ENCODE measurements at regions not wholly inside any gene's neighbourhood (a gene's known extent, or its start where the extent isn't known, plus 50 kb on each side); places are given as distances from the start of the nearest gene placed in this dataset.
"Not testable (repeated sequence)": the region's sequence is repeated elsewhere in the genome, so short reads cannot be mapped to it uniquely, and the experiment has no call there.

- DNase-seq (ENCODE audit: low read depth), result no peak
These were observed 122.1 kb downstream of the ARL4C start for GRCh38 chr2:234374736-234375135.

GRCh38 chr2:234374150-234374508, 122.8 kb downstream of the ARL4C start:
- no peak for DNase-seq (ENCODE audit: low read depth)

- DNase-seq (ENCODE audit: low read depth), result no peak
These were observed 123.3 kb downstream of the ARL4C start for GRCh38 chr2:234373481-234374149.

GRCh38 chr2:234373060-234373459, 123.8 kb downstream of the ARL4C start:
- DNase-seq (ENCODE audit: low read depth), result no peak

- DNase-seq (ENCODE audit: low read depth), result no peak
These were observed 124.4 kb downstream of the ARL4C start for GRCh38 chr2:234372506-234372905.

GRCh38 chr2:234368861-234369261, 128.0 kb downstream of the ARL4C start:
- DNase-seq (ENCODE audit: low read depth), result peak; percentile 16

DNA sequence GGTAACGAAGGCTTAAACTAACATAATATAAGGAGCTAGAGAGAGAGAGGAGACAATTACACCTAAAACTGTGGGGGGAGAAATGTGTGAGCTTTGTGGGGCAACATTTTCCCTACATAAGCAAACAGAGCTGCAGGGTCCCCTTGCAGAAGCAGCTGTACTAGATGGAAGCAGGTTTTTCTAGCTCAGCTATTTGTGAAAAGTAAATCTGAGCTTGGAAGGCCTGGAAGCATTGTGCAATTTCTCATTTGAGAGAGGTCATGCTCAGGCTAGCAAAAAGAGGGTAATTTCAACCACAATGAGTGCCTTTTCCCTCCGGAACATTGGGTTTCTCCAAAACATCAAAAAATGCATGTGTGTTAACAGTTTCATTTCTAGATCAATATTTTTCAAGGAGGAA, 130.0 kb downstream of the ARL4C start:
- DNase-seq (ENCODE audit: low read depth), result no peak

DNA sequence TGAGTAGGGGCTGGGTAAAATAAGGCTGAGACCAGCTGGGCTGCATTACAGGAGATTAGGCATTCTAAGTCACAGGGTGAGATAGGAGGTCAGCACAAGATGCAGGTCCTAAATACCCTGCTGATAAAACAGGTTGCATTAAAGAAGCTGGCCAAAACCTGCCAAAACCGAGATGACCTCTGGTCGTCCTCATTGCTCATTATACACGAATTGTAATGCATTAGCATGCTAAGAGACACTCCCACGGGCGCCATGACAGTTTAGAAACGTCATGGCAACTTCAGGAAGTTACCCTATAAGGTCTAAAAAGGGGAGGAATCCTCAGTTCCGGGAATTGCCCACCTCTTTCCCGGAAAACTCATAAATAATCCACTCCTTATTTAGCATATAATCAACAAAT, 132.2 kb downstream of the ARL4C start:
- no peak for DNase-seq (ENCODE audit: low read depth)

DNA sequence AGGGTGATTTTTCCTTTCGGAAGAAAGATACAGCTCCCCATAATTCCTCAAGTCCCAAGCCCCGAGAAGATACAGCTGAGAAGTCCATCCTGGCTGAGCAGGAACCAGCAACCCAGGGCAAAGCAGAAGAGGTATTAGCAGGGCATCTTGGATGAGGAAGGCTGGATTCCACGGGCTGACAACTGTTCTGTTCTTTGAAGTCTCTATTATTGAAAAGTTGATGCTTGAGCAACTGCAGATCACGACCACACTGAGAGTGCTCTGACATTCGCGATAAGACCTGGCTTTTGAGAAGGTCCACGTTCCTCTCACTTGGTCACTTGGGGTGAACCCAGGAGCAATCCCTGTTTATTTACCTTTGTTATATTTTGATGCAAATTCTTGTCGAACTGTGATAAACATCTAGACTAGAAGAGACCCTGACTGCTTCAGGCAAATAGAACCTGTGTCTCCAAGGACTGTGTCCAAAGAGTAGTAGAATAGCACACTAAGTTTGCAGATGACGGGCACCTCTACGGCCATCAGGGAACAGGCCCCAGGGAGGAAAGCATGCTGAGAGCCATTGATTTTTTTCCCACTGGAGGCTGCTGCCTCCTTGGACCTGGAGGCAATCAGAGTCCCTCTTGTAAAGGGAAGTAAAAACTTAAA, 133.1 kb downstream of the ARL4C start:
- no peak for DNase-seq (ENCODE audit: low read depth)

DNA sequence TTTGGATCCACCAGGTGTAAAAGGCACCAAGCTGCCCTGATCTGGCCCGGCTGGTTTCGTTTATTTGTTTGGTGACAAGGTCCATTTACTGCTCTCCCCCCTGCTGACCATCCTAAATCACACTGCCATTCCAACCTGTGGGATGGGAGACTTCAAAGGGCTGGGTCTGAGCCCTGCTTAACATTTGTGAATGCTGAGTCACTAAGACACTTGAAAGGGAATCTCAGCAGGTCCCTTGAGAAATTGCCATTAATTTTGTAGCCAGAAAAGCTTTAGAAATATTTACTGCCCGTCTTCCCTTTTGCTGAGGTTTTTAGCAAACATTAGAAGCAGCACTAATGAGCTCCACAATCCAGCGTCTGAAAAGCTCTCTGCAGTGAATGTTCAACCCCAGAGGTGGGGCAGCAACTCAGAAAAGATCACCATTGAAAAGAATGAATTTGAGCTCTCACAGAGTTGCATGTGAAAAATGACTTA, 133.8 kb downstream of the ARL4C start:
- DNase-seq (ENCODE audit: low read depth), result no peak

DNA sequence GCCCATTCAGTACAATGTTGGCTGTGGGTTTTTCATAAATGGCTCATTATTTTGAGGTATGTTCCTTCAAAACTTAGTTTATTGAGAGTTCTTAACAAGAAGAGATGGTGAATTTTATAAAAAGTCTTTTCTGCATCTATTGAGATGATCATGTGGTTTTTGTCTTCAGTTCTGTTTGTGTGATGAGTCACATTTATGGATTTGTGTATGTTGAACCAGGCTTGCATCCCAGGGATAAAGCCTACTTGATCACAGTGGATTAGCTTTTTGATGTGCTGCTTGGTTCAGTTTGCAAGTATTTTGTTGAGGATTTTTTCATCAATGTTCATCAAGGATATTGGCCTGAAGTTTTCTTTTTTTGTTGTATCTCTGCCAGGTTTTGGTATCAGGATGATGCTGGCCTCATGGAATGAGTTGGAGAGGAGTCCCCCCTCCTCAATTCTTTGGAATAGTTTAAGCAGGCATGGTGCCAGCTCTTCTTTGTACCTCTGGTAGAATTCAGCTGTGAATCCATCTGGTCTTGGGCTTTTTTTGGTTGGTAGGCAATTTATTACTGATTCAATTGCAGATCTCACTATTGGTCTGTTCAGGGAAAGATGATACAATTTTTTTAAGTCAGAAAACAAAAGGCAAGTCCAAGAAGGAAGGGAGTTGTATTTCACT, 136.4 kb downstream of the ARL4C start:
- DNase-seq (ENCODE audit: low read depth), result not testable (repeated sequence)

DNA sequence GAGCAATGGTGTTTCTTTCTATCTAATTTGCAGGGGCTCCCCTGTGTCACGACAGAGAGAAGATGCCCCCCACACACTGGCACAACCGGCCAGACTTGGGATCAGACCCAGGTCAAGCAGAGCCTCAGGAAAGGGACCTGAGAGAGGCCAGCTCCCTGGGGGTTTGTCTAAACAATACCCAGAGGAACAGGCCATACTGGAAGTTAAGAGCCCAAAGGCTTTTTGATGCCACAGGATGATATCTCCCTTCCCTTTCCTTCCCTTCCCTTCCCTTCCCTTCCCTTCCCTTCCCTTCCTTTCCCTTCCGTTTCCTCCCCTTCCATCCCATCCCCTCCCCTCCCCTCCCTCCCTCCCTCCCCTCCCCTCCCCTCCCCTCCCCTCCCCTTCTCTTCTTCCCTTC, 139.2 kb downstream of the ARL4C start:
- no peak for DNase-seq (ENCODE audit: low read depth)

DNA sequence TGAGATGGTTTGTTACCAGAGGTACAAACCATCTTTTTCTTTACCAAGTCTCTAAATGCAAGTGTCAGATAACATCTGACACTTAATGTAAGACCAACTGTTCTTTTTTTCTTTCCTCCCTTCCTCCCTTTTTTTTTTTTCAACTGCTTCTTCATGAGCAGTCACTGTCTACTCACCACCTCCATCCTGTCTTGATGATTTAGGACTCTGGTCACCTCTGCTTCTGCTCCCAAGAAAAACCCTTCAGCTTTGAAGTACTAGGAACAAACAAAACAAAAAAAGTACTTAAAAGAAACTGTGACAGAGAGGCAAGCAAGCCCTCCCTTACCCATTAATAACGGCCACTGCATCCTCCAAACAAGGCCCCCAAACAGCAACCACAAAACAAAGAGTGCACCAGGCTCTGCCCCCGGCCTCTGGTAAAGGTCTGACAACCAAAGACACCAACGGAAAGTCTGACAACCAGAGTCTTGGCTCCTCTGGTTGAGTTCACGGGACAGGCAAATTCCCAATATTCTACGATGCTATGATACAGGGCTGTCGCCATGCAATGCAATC, 141.0 kb downstream of the ARL4C start:
- no peak for DNase-seq (ENCODE audit: low read depth)

DNA sequence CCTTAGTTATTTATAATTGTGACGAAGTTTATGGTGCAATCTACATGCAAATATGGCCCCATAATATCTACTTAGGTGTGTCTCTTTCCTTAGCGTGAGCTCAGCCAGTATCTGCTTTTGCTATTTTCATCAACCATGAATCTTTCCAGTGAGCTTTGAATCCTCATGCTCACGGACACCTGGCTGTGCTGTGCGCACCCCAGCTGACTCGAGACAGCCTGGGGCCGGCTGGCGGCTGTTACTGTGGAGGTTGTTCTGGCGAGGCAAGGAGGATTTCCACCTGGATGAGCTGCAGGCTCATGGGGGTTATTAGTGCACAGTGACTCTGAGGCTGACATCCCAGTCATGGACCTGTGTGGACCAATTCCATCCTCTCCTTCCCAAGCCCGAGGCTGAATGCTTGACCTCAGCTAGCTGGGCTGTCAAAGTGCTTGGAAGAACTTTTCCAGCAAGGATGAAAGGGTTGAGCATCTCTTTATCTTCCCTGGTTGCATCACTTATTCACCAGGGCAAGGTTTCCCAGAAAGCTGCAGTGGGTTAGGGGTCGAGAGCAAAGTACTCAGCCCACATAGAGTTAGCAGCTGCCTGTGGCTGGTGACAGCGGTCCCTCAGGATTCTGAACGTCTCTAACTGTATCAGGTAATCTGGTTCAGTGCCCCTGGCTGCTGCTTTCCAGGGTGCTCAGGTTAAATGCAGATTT, 141.7 kb downstream of the ARL4C start:
- no peak for DNase-seq (ENCODE audit: low read depth)

GRCh38 chr2:234352270-234352669, 144.6 kb downstream of the ARL4C start:
- DNase-seq (ENCODE audit: low read depth), result no peak

- DNase-seq (ENCODE audit: low read depth), result not testable (repeated sequence)
These were observed 145.0 kb downstream of the ARL4C start for GRCh38 chr2:234351866-234352265.

GRCh38 chr2:234348081-234348480, 148.8 kb downstream of the ARL4C start:
- no peak for DNase-seq (ENCODE audit: low read depth)

GRCh38 chr2:234345921-234346320, 151.0 kb downstream of the ARL4C start:
- no peak for DNase-seq (ENCODE audit: low read depth)

GRCh38 chr2:234344012-234344411, 152.9 kb downstream of the ARL4C start:
- no peak for DNase-seq (ENCODE audit: low read depth)

- DNase-seq (ENCODE audit: low read depth), result no peak
These were observed 153.5 kb downstream of the ARL4C start for GRCh38 chr2:234343372-234343771.

- DNase-seq (ENCODE audit: low read depth), result no peak
These were observed 155.4 kb downstream of the ARL4C start for GRCh38 chr2:234341306-234341985.

DNA sequence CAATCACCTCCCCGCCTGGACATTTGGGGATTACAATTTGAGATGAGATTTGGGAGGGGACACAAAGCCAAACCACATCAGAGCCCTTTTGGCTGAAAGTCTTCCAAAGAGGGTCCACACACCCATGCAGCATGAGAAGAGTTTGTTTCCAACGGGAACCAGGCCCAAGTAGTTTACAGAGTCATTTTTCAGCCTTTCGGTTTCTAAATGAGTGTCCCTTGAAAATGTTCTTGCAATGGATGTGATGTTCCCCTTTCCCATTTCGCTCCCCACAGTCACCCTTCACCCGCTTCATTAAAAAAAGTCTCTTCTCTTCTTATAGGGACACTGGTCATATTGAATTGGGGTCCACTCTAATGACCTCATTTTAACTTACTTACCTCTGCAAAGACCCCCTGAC, 157.4 kb downstream of the ARL4C start:
- no peak for DNase-seq (ENCODE audit: low read depth)

Measured in T follicular helper cell (primary cell).